Fibroblast of lung (primary cell): ENCODE measurements at regions not wholly inside any gene's neighbourhood (a gene's known extent, or its start where the extent isn't known, plus 50 kb on each side); places are given as distances from the start of the nearest gene placed in this dataset.

Source experiments
- DNase-seq, 2 donors: peaks; one replicate each; pipeline versions ENCODE4 v3.0.0 to v3.0.0-alpha.2; 2010; ENCODE audit warnings: low read depth in 2 of 2
- H2AFZ ChIP-seq: 2 replicates; pipeline ENCODE4 v1.5.1; 2012; ENCODE audit warnings: low read length, control low read depth, inconsistent platforms
- H3K27ac ChIP-seq: 2 replicates; pipeline ENCODE4 v1.5.1; 2011; ENCODE audit warnings: low read length, control low read depth; ENCODE audit not compliant: insufficient read depth
- H3K27me3 ChIP-seq: 2 replicates; pipeline ENCODE4 v1.5.1; 2011; ENCODE audit warnings: mild to moderate bottlenecking, low read length; ENCODE audit not compliant: control insufficient read depth, insufficient read depth
- H3K36me3 ChIP-seq: 2 replicates; pipeline ENCODE4 v1.5.1; 2011; ENCODE audit warnings: low read length; ENCODE audit not compliant: control insufficient read depth, insufficient read depth
- H3K4me1 ChIP-seq: 2 replicates; pipeline ENCODE4 v1.5.1; 2011; ENCODE audit warnings: low read length; ENCODE audit not compliant: control insufficient read depth, insufficient read depth; ENCODE audit errors: extremely low read depth
- H3K4me2 ChIP-seq: 2 replicates; pipeline ENCODE4 v1.5.1; 2011; ENCODE audit warnings: low read length, control low read depth; ENCODE audit not compliant: insufficient read depth; ENCODE audit errors: extremely low read depth
- H3K4me3 ChIP-seq, 4 experiments: fragments of 200-600 bp in 1 of 4; sonication (generic) in 1 of 4; replicated peaks in 1 of 4; 2 replicates each; pipeline ENCODE4 v1.5.1; 2011 to 2016; ENCODE audit warnings: low read length in 4 of 4, low read depth in 3 of 4, mild to moderate bottlenecking in 3 of 4, control low read depth in 2 of 4, inconsistent platforms in 1 of 4, mixed read lengths in 1 of 4; ENCODE audit not compliant: insufficient read depth in 1 of 4; ENCODE audit errors: control extremely low read depth in 1 of 4
- H3K79me2 ChIP-seq: 2 replicates; pipeline ENCODE4 v1.5.1; 2012; ENCODE audit warnings: mild to moderate bottlenecking, low read length, inconsistent platforms; ENCODE audit not compliant: control insufficient read depth, insufficient read depth
- H3K9ac ChIP-seq: 2 replicates; pipeline ENCODE4 v1.5.1; 2011; ENCODE audit warnings: mild to moderate bottlenecking, low read length, control low read depth; ENCODE audit not compliant: insufficient read depth
- H3K9me3 ChIP-seq: 2 replicates; pipeline ENCODE4 v1.5.1; 2012; ENCODE audit warnings: low read depth, low read length; ENCODE audit not compliant: control insufficient read depth, insufficient read depth
- H4K20me1 ChIP-seq: 2 replicates; pipeline ENCODE4 v1.5.1; 2011; ENCODE audit warnings: low read length; ENCODE audit not compliant: control insufficient read depth, insufficient read depth; ENCODE audit errors: extremely low read depth
- EZH2 ChIP-seq: IDR thresholded peaks from 2 replicates; pipeline ENCODE4 v1.5.1; 2012; ENCODE audit warnings: low read length, control low read depth, mild to moderate bottlenecking; ENCODE audit errors: missing control alignments
- TF ChIP-seq, protein P1 (sequence below), 2 donors: IDR thresholded peaks in 1 of 2; conservative IDR thresholded peaks in 1 of 2; 1 replicate in 1 of 2; 2 replicates in 1 of 2; pipeline ENCODE4 v1.5.1; 2011 to 2012; ENCODE audit warnings: low read length in 2 of 2, control low read depth in 1 of 2, inconsistent platforms in 1 of 2, low read depth in 1 of 2, mild to moderate bottlenecking in 1 of 2

DNA sequence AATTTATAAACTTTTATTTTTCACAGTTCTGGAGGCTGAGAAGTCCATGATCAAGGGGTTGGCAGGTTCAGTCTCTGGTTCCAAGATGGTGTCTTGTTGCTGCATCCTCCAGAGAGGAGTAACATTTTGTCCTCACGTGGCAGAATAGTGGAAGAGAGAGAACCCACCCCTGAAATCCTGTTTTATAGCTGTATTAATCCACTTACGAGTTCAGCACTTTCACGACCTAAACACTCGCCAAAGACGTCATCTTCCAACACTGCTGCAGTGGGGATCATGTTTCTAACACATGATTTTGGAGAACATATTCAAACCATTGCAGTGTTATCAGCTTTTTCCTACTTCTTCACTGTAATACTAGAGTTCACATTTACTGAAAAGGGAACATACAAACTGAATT, 233.0 kb upstream of the ATP10B start:
- no peaks in the 10 kb centered on the region for H3K36me3 ChIP-seq
- no peak for TF ChIP-seq EZH2
- TF ChIP-seq, protein P1, sequence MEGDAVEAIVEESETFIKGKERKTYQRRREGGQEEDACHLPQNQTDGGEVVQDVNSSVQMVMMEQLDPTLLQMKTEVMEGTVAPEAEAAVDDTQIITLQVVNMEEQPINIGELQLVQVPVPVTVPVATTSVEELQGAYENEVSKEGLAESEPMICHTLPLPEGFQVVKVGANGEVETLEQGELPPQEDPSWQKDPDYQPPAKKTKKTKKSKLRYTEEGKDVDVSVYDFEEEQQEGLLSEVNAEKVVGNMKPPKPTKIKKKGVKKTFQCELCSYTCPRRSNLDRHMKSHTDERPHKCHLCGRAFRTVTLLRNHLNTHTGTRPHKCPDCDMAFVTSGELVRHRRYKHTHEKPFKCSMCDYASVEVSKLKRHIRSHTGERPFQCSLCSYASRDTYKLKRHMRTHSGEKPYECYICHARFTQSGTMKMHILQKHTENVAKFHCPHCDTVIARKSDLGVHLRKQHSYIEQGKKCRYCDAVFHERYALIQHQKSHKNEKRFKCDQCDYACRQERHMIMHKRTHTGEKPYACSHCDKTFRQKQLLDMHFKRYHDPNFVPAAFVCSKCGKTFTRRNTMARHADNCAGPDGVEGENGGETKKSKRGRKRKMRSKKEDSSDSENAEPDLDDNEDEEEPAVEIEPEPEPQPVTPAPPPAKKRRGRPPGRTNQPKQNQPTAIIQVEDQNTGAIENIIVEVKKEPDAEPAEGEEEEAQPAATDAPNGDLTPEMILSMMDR (conservative IDR thresholded peaks at IDR 0.05 in 1 of 2, IDR thresholded peaks at IDR 0.05 in 1 of 2; ENCODE audit: low read depth in 1 of 2, low read length in 2 of 2) = no peak
- no peak overlapping the region for H3K9ac ChIP-seq
- peak in 1 of 2 donors; percentile 40 for DNase-seq
- H2AFZ ChIP-seq = peak overlapping the region; percentile 45
- H3K4me1 ChIP-seq = no peaks in the 10 kb centered on the region
- no peak overlapping the region for H3K4me2 ChIP-seq
- H3K27ac ChIP-seq = no peak overlapping the region
- H4K20me1 ChIP-seq = no peaks in the 10 kb centered on the region
- H3K27me3 ChIP-seq = no peaks in the 10 kb centered on the region
- no peaks in the 10 kb centered on the region for H3K79me2 ChIP-seq
- no peaks in the 10 kb centered on the region for H3K9me3 ChIP-seq
- no peak overlapping the region for H3K4me3 ChIP-seq

DNA sequence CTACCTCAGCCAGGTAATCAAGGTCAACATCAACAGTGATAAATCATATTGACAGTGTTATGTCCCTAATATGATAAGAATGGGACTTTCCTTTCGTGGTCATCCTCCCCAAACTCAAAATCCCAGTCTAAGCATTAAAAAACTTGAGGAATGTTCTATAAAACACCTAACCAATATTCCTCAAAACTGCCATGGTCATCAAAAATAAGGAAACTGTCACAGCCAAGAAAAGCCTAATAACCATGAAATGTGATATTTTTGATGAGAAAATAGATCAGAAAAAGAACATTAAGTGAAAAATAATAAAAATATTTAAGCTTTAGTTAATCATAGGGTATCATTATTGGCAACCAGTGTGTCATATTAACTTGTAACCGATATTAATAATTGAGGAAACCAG, 232.1 kb upstream of the ATP10B start:
- no peak overlapping the region for H2AFZ ChIP-seq
- H3K79me2 ChIP-seq = no peaks in the 10 kb centered on the region
- H3K9ac ChIP-seq = no peak overlapping the region
- no peak for DNase-seq
- H3K27me3 ChIP-seq = no peaks in the 10 kb centered on the region
- no peaks in the 10 kb centered on the region for H3K4me1 ChIP-seq
- no peaks in the 10 kb centered on the region for H3K9me3 ChIP-seq
- H3K27ac ChIP-seq = no peak overlapping the region
- no peaks in the 10 kb centered on the region for H4K20me1 ChIP-seq
- TF ChIP-seq, protein P1 (conservative IDR thresholded peaks at IDR 0.05 in 1 of 2, IDR thresholded peaks at IDR 0.05 in 1 of 2; ENCODE audit: low read depth in 1 of 2, low read length in 2 of 2) = no peak
- no peak for TF ChIP-seq EZH2
- H3K36me3 ChIP-seq = no peaks in the 10 kb centered on the region
- no peak overlapping the region for H3K4me3 ChIP-seq
- H3K4me2 ChIP-seq = no peak overlapping the region

DNA sequence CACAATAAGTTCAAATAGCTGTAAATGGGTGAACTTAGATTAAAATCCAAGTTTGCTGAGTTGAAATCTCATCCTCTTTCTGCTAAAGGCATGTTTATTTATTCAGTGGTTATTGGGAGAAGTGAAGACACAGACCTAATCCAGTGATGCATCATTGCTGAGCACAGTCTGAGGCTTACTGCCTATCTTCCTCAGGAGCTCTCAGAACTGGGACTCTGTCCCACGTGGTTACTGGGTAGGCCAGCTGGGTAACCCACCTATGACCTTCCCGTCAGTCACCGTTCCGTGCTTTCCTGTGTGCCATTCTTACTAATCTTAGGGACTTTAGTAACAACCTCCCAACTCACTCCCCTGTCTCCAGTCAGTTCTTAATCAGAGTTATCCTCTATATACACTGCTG, 226.8 kb upstream of the ATP10B start:
- Histone ChIP-seq H3K9ac (no peak overlapping the region), H2AFZ (no peak overlapping the region)
- DNase-seq = no peak

More for the DNA sequence above, 226.8 kb upstream of the ATP10B start:
- no peaks in the 10 kb centered on the region for H3K4me1 ChIP-seq
- no peaks in the 10 kb centered on the region for H3K9me3 ChIP-seq
- H3K27me3 ChIP-seq = no peaks in the 10 kb centered on the region
- TF ChIP-seq EZH2 = no peak
- TF ChIP-seq, protein P1 (conservative IDR thresholded peaks at IDR 0.05 in 1 of 2, IDR thresholded peaks at IDR 0.05 in 1 of 2; ENCODE audit: low read depth in 1 of 2, low read length in 2 of 2) = no peak
- H3K27ac ChIP-seq = no peak overlapping the region
- H3K4me3 ChIP-seq = no peak overlapping the region
- no peaks in the 10 kb centered on the region for H3K79me2 ChIP-seq
- H3K4me2 ChIP-seq = no peak overlapping the region
- H3K36me3 ChIP-seq = no peaks in the 10 kb centered on the region
- no peaks in the 10 kb centered on the region for H4K20me1 ChIP-seq
